Stimulated activated CD4-positive, alpha-beta T cell treated with anti-CD3 and anti-CD28 coated beads, TNF-alpha, amount 100 ng/mL, for 1 hour (primary cell): ENCODE measurements at regions not wholly inside any gene's neighbourhood (a gene's known extent, or its start where the extent isn't known, plus 50 kb on each side); places are given as distances from the start of the nearest gene placed in this dataset.

Experiments
- DNase-seq, 3 donors: peaks; one replicate each; pipeline ENCODE4 v3.0.0-alpha.2; 2020; ENCODE audit warnings: low read depth in 3 of 3, low spot score in 1 of 3

GRCh38 chr15:98382139-98382538 lies 266.2 kb upstream of the IGF1R start:
- DNase-seq: no peak

- no peak for DNase-seq
Observed at GRCh38 chr15:98383571-98383970, 264.8 kb upstream of the IGF1R start.

GRCh38 chr15:98384328-98385029 lies 263.9 kb upstream of the IGF1R start:
- no peak for DNase-seq

- DNase-seq: no peak
Observed at GRCh38 chr15:98385752-98386381, 262.5 kb upstream of the IGF1R start.

GRCh38 chr15:98386561-98386960 lies 261.8 kb upstream of the IGF1R start:
- DNase-seq: no peak

- DNase-seq: no peak
Observed at GRCh38 chr15:98387866-98388265, 260.5 kb upstream of the IGF1R start.

GRCh38 chr15:98390946-98391530 lies 257.3 kb upstream of the IGF1R start:
- no peak for DNase-seq

- no peak for DNase-seq
Observed at GRCh38 chr15:98391568-98391967, 256.8 kb upstream of the IGF1R start.

GRCh38 chr15:98393471-98393870 lies 254.9 kb upstream of the IGF1R start:
- no peak for DNase-seq

- DNase-seq: no peak
Observed at GRCh38 chr15:98394546-98394945, 253.8 kb upstream of the IGF1R start.

GRCh38 chr15:98395974-98396610 lies 252.2 kb upstream of the IGF1R start:
- no peak for DNase-seq

- no peak for DNase-seq
Observed at GRCh38 chr15:98397419-98397818, 250.9 kb upstream of the IGF1R start.

- DNase-seq: no peak
Observed at GRCh38 chr15:98398056-98398455, 250.3 kb upstream of the IGF1R start.

GRCh38 chr15:98398886-98399285 lies 249.5 kb upstream of the IGF1R start:
- DNase-seq: no peak

- DNase-seq: no peak
Observed at GRCh38 chr15:98400120-98400519, 248.2 kb upstream of the IGF1R start.

- no peak for DNase-seq
Observed at GRCh38 chr15:98401029-98401428, 247.3 kb upstream of the IGF1R start.

- no peak for DNase-seq
Observed at GRCh38 chr15:98402486-98402885, 245.9 kb upstream of the IGF1R start.

GRCh38 chr15:98403169-98403568 lies 245.2 kb upstream of the IGF1R start:
- no peak for DNase-seq

- DNase-seq: no peak
Observed at GRCh38 chr15:98403569-98403968, 244.8 kb upstream of the IGF1R start.

- no peak for DNase-seq
Observed at GRCh38 chr15:98405013-98405412, 243.3 kb upstream of the IGF1R start.

GRCh38 chr15:98408231-98408630 lies 240.1 kb upstream of the IGF1R start:
- DNase-seq: no peak

GRCh38 chr15:98410328-98410727 lies 238.0 kb upstream of the IGF1R start:
- DNase-seq: no peak
